ENCODE measurements at regions not wholly inside any gene's neighbourhood (a gene's known extent, or its start where the extent isn't known, plus 50 kb on each side); places are given as distances from the start of the nearest gene placed in this dataset.
"Not testable (repeated sequence)": the region's sequence is repeated elsewhere in the genome, so short reads cannot be mapped to it uniquely, and the experiment has no call there.

- TF ChIP-seq CTCF (conservative IDR thresholded peaks at IDR 0.05) (no peak), ZFX (IDR thresholded peaks at IDR 0.05) (no peak)
- H3K27ac ChIP-seq: no peak overlapping the region
Observed at GRCh38 chr18:10354890-10355289, 99.5 kb upstream of the APCDD1 start.

GRCh38 chr18:10356999-10357398 is 97.4 kb upstream of the APCDD1 start:
- not testable (repeated sequence) for H3K27ac ChIP-seq

- TF ChIP-seq ZFX (IDR thresholded peaks at IDR 0.05) (no peak), CTCF (conservative IDR thresholded peaks at IDR 0.05) (no peak)
- H3K27ac ChIP-seq: no peak overlapping the region
Observed at GRCh38 chr18:10361660-10362059, 92.8 kb upstream of the APCDD1 start.

GRCh38 chr18:10365021-10365500 is 89.4 kb upstream of the APCDD1 start:
- H3K27ac ChIP-seq: no peak overlapping the region
- TF ChIP-seq ZFX (IDR thresholded peaks at IDR 0.05) (no peak), CTCF (conservative IDR thresholded peaks at IDR 0.05) (no peak)

DNA sequence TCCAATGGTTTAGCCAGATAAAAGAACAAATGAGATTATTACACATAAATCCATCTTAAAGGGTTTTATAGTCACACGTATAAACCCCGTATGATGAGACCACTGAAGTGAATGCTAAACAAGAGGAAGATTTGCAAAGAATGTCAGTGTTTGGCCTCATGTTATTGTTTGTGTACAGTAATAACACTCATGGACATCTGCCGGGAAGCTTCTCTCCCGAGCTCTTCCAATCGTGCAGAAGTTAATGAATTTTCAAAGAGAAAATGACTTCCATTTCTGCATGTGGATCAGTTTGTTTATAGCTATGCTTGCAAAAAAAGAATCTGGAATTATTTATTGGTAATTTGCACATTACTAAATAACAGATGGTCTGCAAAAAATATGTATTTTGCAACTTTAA is 88.5 kb upstream of the APCDD1 start:
- H3K27ac ChIP-seq: no peak overlapping the region
- TF ChIP-seq ZFX (IDR thresholded peaks at IDR 0.05): no peak
- TF ChIP-seq CTCF (conservative IDR thresholded peaks at IDR 0.05): no peak

GRCh38 chr18:10367836-10368235 is 86.6 kb upstream of the APCDD1 start:
- no peak overlapping the region for H3K27ac ChIP-seq
- TF ChIP-seq ZFX (IDR thresholded peaks at IDR 0.05) (no peak), CTCF (conservative IDR thresholded peaks at IDR 0.05) (no peak)

DNA sequence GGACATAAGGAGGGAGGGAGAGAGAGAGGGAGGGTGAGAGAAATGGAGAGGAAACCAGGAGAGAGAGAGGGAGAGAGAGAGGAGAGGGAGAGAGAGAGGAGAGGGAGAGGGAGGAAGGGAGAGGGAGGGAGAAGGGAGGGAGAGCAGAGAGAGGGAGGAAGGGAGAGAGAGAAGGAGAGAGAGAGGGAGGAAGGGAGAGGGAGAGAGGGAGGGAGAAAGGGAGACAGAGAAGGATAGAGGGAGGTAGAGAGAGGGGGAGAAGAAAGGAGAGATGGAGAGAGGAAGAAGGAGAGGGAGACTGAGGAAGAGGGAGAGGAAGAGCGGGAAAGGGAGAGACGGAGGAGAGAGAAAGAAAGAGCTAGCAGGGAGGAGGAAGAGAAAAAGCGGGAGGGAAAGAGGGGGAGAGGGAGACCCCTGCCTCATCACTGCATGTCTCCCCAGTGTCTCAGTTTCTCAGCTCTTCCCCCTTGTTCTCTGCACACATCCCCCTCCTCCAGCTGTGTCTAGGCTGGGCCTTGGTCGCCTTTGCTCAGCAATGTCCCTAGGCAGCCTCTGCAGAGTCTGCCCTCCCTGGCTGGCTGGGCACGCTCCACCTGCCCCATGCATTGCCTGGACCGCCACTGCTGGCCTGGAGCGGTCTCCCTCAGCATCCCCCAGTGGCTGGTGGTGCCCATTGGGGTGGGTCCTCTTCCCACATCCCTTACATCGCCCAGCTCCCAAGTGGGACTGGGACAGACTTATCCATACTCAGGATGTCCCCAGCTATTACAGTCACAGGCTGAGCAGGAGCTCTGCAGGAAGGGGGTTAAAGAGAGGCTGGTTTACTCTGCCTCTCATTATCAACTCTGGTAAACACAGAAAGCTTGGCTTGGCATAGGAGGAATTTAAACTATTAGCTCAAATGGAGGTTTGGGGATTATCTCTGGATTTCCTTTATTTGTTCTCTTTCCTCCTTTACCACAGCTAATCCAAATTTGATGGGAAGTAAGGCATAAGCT is 85.7 kb upstream of the APCDD1 start:
- TF ChIP-seq ZFX (IDR thresholded peaks at IDR 0.05): no peak
- no peak for TF ChIP-seq CTCF (conservative IDR thresholded peaks at IDR 0.05)
- no peak overlapping the region for H3K27ac ChIP-seq
